Fibroblast of pulmonary artery (primary cell): ENCODE measurements at regions not wholly inside any gene's neighbourhood (a gene's known extent, or its start where the extent isn't known, plus 50 kb on each side); places are given as distances from the start of the nearest gene placed in this dataset.

Experiments used
- DNase-seq: peaks from one replicate; pipeline ENCODE4 v3.0.0-alpha.2; 2010; ENCODE audit warnings: low read depth
- H3K4me3 ChIP-seq: replicated peaks from 2 replicates; pipeline ENCODE4 v1.5.1; 2011; ENCODE audit warnings: low read depth, mild to moderate bottlenecking, control low read depth, low read length, moderate library complexity
- TF ChIP-seq, protein P1 (sequence below): IDR thresholded peaks from 2 replicates; pipeline ENCODE4 v1.5.1; 2011; ENCODE audit warnings: mild to moderate bottlenecking, control low read depth, low read length, inconsistent platforms; ENCODE audit errors: missing control alignments

DNA sequence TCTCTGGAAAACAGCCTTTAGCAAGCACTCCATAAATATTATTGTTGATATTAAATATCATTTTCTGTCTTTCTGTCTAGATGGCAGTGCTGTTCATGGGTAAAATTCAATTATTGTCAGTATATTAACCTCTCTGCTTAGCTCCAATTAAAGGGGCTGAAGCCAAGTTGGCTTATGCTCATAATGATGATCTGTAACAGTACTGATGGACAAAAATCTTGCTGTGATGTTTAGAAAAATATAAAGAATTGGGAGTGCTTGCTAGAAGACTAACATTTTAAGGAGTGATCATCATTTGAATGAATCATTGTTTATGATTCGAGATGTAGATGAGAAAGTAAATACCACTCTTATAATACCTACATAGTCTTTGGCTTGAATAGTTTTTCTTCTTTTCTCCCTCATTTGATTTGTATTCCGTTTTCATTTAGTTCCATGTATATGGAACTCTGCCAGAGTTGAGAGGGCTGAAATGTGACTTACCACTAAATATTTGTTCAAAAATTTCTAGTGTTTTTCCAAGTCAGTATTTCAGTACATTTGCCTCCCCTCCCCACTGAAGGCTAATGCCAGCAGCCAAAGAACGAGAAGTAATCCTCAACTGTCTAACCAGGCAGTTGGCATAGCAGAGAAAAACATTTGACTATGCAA lies 538.3 kb downstream of the CSNK1G3 start:
- TF ChIP-seq, protein P1, sequence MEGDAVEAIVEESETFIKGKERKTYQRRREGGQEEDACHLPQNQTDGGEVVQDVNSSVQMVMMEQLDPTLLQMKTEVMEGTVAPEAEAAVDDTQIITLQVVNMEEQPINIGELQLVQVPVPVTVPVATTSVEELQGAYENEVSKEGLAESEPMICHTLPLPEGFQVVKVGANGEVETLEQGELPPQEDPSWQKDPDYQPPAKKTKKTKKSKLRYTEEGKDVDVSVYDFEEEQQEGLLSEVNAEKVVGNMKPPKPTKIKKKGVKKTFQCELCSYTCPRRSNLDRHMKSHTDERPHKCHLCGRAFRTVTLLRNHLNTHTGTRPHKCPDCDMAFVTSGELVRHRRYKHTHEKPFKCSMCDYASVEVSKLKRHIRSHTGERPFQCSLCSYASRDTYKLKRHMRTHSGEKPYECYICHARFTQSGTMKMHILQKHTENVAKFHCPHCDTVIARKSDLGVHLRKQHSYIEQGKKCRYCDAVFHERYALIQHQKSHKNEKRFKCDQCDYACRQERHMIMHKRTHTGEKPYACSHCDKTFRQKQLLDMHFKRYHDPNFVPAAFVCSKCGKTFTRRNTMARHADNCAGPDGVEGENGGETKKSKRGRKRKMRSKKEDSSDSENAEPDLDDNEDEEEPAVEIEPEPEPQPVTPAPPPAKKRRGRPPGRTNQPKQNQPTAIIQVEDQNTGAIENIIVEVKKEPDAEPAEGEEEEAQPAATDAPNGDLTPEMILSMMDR = no peak
- H3K4me3 ChIP-seq = no peak overlapping the region
- no peak for DNase-seq

DNA sequence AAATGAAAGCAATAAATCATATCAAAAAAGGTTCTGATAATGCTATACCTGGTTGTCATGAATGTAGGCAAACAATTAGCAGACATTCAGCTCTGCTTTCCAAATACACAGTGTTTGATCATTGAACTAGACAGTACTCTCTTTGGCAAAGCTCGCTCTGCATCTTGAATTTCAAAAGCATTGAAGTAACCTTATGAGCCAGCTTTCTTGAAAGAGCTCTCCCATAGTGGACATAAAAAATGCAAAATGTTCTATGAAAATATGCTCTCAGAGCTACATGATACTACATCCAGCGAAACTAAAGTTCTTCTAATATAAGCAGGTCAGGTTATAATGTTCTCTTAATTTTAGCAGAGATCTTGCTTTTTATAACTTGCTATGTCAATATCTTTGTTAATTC lies 533.4 kb downstream of the CSNK1G3 start:
- TF ChIP-seq, protein P1 = no peak
- no peak overlapping the region for H3K4me3 ChIP-seq
- DNase-seq = no peak

DNA sequence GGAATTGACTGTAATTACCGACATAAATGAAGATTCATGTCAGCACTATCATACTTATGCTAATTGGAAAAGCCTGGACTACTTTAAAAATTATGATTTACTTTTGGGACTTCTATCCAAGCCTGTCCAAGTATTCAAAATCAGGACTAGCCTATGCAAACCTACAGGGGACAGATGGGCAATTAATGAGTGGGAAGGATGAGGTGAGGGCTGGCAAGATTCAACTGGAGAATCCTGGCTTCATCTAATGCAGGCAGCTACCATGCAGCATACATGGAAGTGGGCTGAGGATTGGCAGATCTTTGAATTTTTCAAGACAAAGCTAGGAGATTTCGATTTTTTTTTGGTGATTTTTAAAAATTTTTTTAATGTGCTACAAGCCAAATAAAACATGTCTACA lies 532.6 kb downstream of the CSNK1G3 start:
- TF ChIP-seq, protein P1 = no peak
- no peak overlapping the region for H3K4me3 ChIP-seq
- DNase-seq = no peak

DNA sequence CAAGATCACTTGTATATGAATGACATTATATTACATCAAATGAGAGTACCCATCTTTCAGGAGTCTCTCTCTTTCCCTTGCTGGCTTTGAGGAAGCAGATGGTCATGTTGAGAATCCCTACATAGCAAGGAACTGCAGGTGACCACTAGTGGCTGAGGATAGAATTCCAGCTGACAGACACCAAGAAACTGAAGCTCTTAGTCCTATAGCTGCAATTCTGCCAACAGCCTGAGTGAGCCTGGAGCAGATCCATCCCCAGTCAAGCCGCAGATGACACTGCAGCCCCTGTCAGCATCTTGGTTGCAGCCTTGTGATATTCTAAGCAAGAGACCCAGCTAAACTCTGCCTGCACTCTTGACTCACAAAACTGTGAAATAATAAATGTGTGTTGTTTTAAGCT lies 531.5 kb downstream of the CSNK1G3 start:
- TF ChIP-seq, protein P1 = peak; percentile 4
- no peak overlapping the region for H3K4me3 ChIP-seq
- DNase-seq = no peak

DNA sequence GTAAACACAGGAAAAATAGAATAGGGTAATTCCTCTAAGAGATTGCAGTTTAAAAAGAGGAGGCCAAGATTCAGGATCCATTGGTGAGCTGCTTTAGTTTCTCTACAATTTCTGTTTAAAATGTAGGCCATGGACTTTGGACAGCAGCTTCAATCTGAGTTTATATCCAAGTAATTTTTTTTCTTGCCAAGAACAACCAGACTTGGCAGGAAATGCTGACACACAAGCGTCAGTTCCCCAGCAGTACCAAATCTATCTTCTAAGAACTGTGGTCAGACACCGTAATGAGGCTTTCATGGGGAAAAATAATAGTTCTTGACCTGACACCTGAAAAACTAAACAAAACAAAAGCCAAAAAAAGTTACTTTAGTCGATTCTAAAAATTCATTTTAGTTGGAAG lies 528.8 kb downstream of the CSNK1G3 start:
- H3K4me3 ChIP-seq = no peak overlapping the region
- TF ChIP-seq, protein P1 = no peak
- peak; percentile 64 for DNase-seq

DNA sequence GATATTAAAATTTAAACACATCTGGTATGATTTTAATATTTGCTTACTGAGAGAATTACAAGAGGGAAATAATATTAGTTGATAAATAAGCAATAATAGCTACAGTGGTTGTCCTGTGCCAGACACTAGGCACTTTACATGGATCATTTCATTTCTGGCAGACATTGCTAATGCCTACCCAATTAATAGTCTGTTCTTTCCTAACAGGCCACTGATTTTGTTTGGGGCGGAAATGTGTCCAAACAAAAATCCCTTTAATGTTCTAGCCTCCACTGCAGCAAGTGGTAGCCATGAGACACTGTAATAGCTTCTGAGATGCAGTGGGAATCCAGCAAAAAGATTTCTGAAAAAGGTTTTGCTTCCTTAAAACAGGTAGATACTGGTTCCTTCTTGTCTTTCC lies 527.4 kb downstream of the CSNK1G3 start:
- H3K4me3 ChIP-seq = no peak overlapping the region
- no peak for DNase-seq
- TF ChIP-seq, protein P1 = no peak

DNA sequence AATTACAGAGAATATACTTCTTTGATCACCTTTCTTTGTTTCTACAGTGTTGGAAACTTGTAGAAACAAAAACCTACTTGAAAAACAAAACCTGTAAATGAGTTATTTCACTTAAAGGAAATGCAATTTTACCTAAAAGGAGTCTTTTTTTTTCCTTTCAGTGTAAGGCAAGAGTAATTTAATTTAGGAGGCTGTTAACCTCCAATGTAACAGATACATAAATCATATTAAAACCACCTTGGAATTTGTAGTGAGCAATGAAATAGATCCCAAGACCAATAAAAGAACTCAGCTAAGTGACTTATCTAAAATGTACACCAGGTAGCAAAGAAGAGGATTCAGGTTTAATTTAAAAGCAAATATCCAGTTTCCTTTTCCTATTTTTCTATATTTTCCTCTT lies 524.8 kb downstream of the CSNK1G3 start:
- no peak overlapping the region for H3K4me3 ChIP-seq
- DNase-seq = no peak
- TF ChIP-seq, protein P1 = no peak
